ENCODE measurements at regions not wholly inside any gene's neighbourhood (a gene's known extent, or its start where the extent isn't known, plus 50 kb on each side); places are given as distances from the start of the nearest gene placed in this dataset.

- ATAC-seq (replicated peaks in 1 of 2): no peak
- Mint-ChIP-seq H3K9me3 (no peaks in the 10 kb centered on the region), H3K4me3 (no peak overlapping the region), H3K27me3 (ENCODE audit: low read depth) (peaks cover 24% of the 10 kb centered on the region), H3K27ac (no peak overlapping the region), H3K36me3 (ENCODE audit: insufficient read depth in 2 of 2) (no peaks in the 10 kb centered on the region), H3K4me1 (ENCODE audit: low read depth) (no peaks in the 10 kb centered on the region)
- DNase-seq: no peak
Measured at GRCh38 chr22:48251629-48252028, 1489.2 kb downstream of the TBC1D22A start.

GRCh38 chr22:48250937-48251530 lies 1488.6 kb downstream of the TBC1D22A start:
- Mint-ChIP-seq H3K4me1 (ENCODE audit: low read depth) (no peaks in the 10 kb centered on the region), H3K27ac (no peak overlapping the region), H3K36me3 (ENCODE audit: insufficient read depth in 2 of 2) (no peaks in the 10 kb centered on the region), H3K4me3 (no peak overlapping the region), H3K9me3 (no peaks in the 10 kb centered on the region), H3K27me3 (ENCODE audit: low read depth) (peaks cover 24% of the 10 kb centered on the region)
- no peak for DNase-seq
- no peak for ATAC-seq (replicated peaks in 1 of 2)

- no peak for ATAC-seq (replicated peaks in 1 of 2)
- Mint-ChIP-seq H3K4me3 (no peak overlapping the region), H3K27ac (no peak overlapping the region), H3K36me3 (ENCODE audit: insufficient read depth in 2 of 2) (no peaks in the 10 kb centered on the region), H3K4me1 (ENCODE audit: low read depth) (no peaks in the 10 kb centered on the region), H3K27me3 (ENCODE audit: low read depth) (peaks cover 24% of the 10 kb centered on the region), H3K9me3 (no peaks in the 10 kb centered on the region)
- no peak for DNase-seq
Measured at GRCh38 chr22:48250286-48250895, 1487.9 kb downstream of the TBC1D22A start.

- no peaks in the 10 kb centered on the region for H3K9me3 Mint-ChIP-seq
- H3K4me1 Mint-ChIP-seq (ENCODE audit: low read depth): no peaks in the 10 kb centered on the region
- H3K27ac Mint-ChIP-seq: no peak overlapping the region
- no peaks in the 10 kb centered on the region for H3K36me3 Mint-ChIP-seq (ENCODE audit: insufficient read depth in 2 of 2)
- H3K27me3 Mint-ChIP-seq (ENCODE audit: low read depth): peaks cover 24% of the 10 kb centered on the region
- no peak for DNase-seq
- ATAC-seq (replicated peaks in 1 of 2): no peak
- no peak overlapping the region for H3K4me3 Mint-ChIP-seq
Measured at GRCh38 chr22:48249713-48250268, 1487.3 kb downstream of the TBC1D22A start.

GRCh38 chr22:48248901-48249455 lies 1486.5 kb downstream of the TBC1D22A start:
- peaks cover 17% of the 10 kb centered on the region for H3K27me3 Mint-ChIP-seq (ENCODE audit: low read depth)
- H3K27ac Mint-ChIP-seq: no peak overlapping the region
- no peak overlapping the region for H3K4me3 Mint-ChIP-seq
- H3K36me3 Mint-ChIP-seq (ENCODE audit: insufficient read depth in 2 of 2): no peaks in the 10 kb centered on the region
- H3K9me3 Mint-ChIP-seq: no peaks in the 10 kb centered on the region
- DNase-seq (no peak), ATAC-seq (replicated peaks in 1 of 2) (no peak)
- no peaks in the 10 kb centered on the region for H3K4me1 Mint-ChIP-seq (ENCODE audit: low read depth)

- Mint-ChIP-seq H3K36me3 (ENCODE audit: insufficient read depth in 2 of 2) (no peaks in the 10 kb centered on the region), H3K27ac (no peak overlapping the region), H3K4me3 (no peak overlapping the region), H3K4me1 (ENCODE audit: low read depth) (no peaks in the 10 kb centered on the region), H3K9me3 (no peaks in the 10 kb centered on the region), H3K27me3 (ENCODE audit: low read depth) (peaks cover 13% of the 10 kb centered on the region)
- DNase-seq: no peak
- no peak for ATAC-seq (replicated peaks in 1 of 2)
Measured at GRCh38 chr22:48247829-48248228, 1485.4 kb downstream of the TBC1D22A start.

- DNase-seq: no peak
- Mint-ChIP-seq H3K27ac (no peak overlapping the region), H3K27me3 (ENCODE audit: low read depth) (no peaks in the 10 kb centered on the region), H3K9me3 (no peaks in the 10 kb centered on the region), H3K36me3 (ENCODE audit: insufficient read depth in 2 of 2) (no peaks in the 10 kb centered on the region), H3K4me1 (ENCODE audit: low read depth) (no peaks in the 10 kb centered on the region), H3K4me3 (no peak overlapping the region)
- no peak for ATAC-seq (replicated peaks in 1 of 2)
Measured at GRCh38 chr22:48245196-48245485, 1482.7 kb downstream of the TBC1D22A start.

- no peaks in the 10 kb centered on the region for H3K36me3 Mint-ChIP-seq (ENCODE audit: insufficient read depth in 2 of 2)
Measured at GRCh38 chr22:48244388-48245195, 1482.1 kb downstream of the TBC1D22A start.

GRCh38 chr22:48242461-48242864 lies 1480.0 kb downstream of the TBC1D22A start:
- H3K27ac Mint-ChIP-seq: no peak overlapping the region
- no peak overlapping the region for H3K4me3 Mint-ChIP-seq
- DNase-seq: no peak
- no peaks in the 10 kb centered on the region for H3K4me1 Mint-ChIP-seq (ENCODE audit: low read depth)
- H3K36me3 Mint-ChIP-seq (ENCODE audit: insufficient read depth in 2 of 2): no peaks in the 10 kb centered on the region
- no peak for ATAC-seq (replicated peaks in 1 of 2)
- no peaks in the 10 kb centered on the region for H3K9me3 Mint-ChIP-seq
- no peaks in the 10 kb centered on the region for H3K27me3 Mint-ChIP-seq (ENCODE audit: low read depth)

More at GRCh38 chr22:48244388-48245195, 1482.1 kb downstream of the TBC1D22A start:
- no peaks in the 10 kb centered on the region for H3K9me3 Mint-ChIP-seq
- no peaks in the 10 kb centered on the region for H3K27me3 Mint-ChIP-seq (ENCODE audit: low read depth)
- H3K27ac Mint-ChIP-seq: no peak overlapping the region
- H3K4me3 Mint-ChIP-seq: no peak overlapping the region
- no peak for DNase-seq
- no peaks in the 10 kb centered on the region for H3K4me1 Mint-ChIP-seq (ENCODE audit: low read depth)
- ATAC-seq (replicated peaks in 1 of 2): no peak

- H3K27me3 Mint-ChIP-seq (ENCODE audit: low read depth): no peaks in the 10 kb centered on the region
- no peaks in the 10 kb centered on the region for H3K36me3 Mint-ChIP-seq (ENCODE audit: insufficient read depth in 2 of 2)
- H3K4me1 Mint-ChIP-seq (ENCODE audit: low read depth): no peaks in the 10 kb centered on the region
- H3K9me3 Mint-ChIP-seq: peaks cover 0 to 2% of the 10 kb centered on the region in 2 donors
- H3K27ac Mint-ChIP-seq: no peak overlapping the region
- DNase-seq (no peak), ATAC-seq (replicated peaks in 1 of 2) (no peak)
- H3K4me3 Mint-ChIP-seq: no peak overlapping the region
Measured at GRCh38 chr22:48241658-48242057, 1479.2 kb downstream of the TBC1D22A start.

- Mint-ChIP-seq H3K36me3 (ENCODE audit: insufficient read depth in 2 of 2) (no peaks in the 10 kb centered on the region), H3K4me1 (ENCODE audit: low read depth) (no peaks in the 10 kb centered on the region), H3K9me3 (peaks cover 0 to 2% of the 10 kb centered on the region in 2 donors), H3K4me3 (no peak overlapping the region), H3K27ac (no peak overlapping the region), H3K27me3 (ENCODE audit: low read depth) (no peaks in the 10 kb centered on the region)
- ATAC-seq (replicated peaks in 1 of 2) (no peak), DNase-seq (no peak)
Measured at GRCh38 chr22:48240935-48241230, 1478.4 kb downstream of the TBC1D22A start.

GRCh38 chr22:48240148-48240934 lies 1477.9 kb downstream of the TBC1D22A start:
- H3K4me3 Mint-ChIP-seq: no peak overlapping the region
- H3K4me1 Mint-ChIP-seq (ENCODE audit: low read depth): no peaks in the 10 kb centered on the region
- peaks cover 0 to 2% of the 10 kb centered on the region in 2 donors for H3K9me3 Mint-ChIP-seq
- ATAC-seq (replicated peaks in 1 of 2) (no peak), DNase-seq (no peak)
- no peaks in the 10 kb centered on the region for H3K36me3 Mint-ChIP-seq (ENCODE audit: insufficient read depth in 2 of 2)
- H3K27me3 Mint-ChIP-seq (ENCODE audit: low read depth): peaks cover 2% of the 10 kb centered on the region
- no peak overlapping the region for H3K27ac Mint-ChIP-seq
